Lung (tissue), 11 donors: ENCODE measurements at regions not wholly inside any gene's neighbourhood (a gene's known extent, or its start where the extent isn't known, plus 50 kb on each side); places are given as distances from the start of the nearest gene placed in this dataset.

ENCODE experiments used
- ATAC-seq: fragments of 200-7000 bp; cut with Tn5 transposase; one replicate; pipeline ENCODE4 v1.9.1; 2020; ENCODE audit warnings: moderate number of reproducible peaks; ENCODE audit not compliant: insufficient read depth, low FRiP score
- DNase-seq, 3 donors: peaks; one replicate each; pipeline ENCODE4 v3.0.0-alpha.2; 2013 to 2017
- H3K27ac ChIP-seq, 2 donors: one replicate each; pipeline ENCODE4 v1.5.1; 2013; ENCODE audit warnings: mild to moderate bottlenecking in 2 of 2, moderate library complexity in 2 of 2, control low read depth in 1 of 2, inconsistent platforms in 1 of 2, low read depth in 1 of 2, low read length in 1 of 2
- H3K27me3 ChIP-seq, 3 donors: one replicate each; pipeline ENCODE4 v1.5.1; 2013; ENCODE audit warnings: low read length in 2 of 3; ENCODE audit not compliant: control insufficient read depth in 3 of 3, insufficient read depth in 3 of 3
- H3K36me3 ChIP-seq, 4 donors: one replicate each; pipeline ENCODE4 v1.5.1; 2013; ENCODE audit warnings: low read length in 4 of 4, mild to moderate bottlenecking in 1 of 4, moderate library complexity in 1 of 4; ENCODE audit not compliant: control insufficient read depth in 4 of 4, insufficient read depth in 4 of 4
- H3K4me1 ChIP-seq, 5 donors: one replicate each; pipeline ENCODE4 v1.5.1; 2013; ENCODE audit warnings: low read length in 5 of 5, mild to moderate bottlenecking in 2 of 5, moderate library complexity in 1 of 5; ENCODE audit not compliant: control insufficient read depth in 5 of 5, insufficient read depth in 5 of 5
- H3K4me3 ChIP-seq: one replicate; pipeline ENCODE4 v1.5.1; 2013; ENCODE audit warnings: mild to moderate bottlenecking, control low read depth, moderate library complexity
- H3K9ac ChIP-seq, 2 donors: one replicate each; pipeline ENCODE4 v1.5.1; 2013; ENCODE audit warnings: low read length in 2 of 2, control low read depth in 1 of 2; ENCODE audit not compliant: insufficient read depth in 1 of 2
- H3K9me3 ChIP-seq, 4 donors: one replicate each; pipeline ENCODE4 v1.5.1; 2013; ENCODE audit warnings: low read length in 3 of 4, mild to moderate bottlenecking in 1 of 4, moderate library complexity in 1 of 4; ENCODE audit not compliant: control insufficient read depth in 4 of 4, insufficient read depth in 3 of 4
- CTCF ChIP-seq: IDR thresholded peaks from 2 replicates; pipeline ENCODE4 v1.5.1; 2012; ENCODE audit warnings: mild to moderate bottlenecking; ENCODE audit errors: control extremely low read depth, extremely low read depth
- WGBS, 2 donors: extraction: QIAGEN DNeasy Blood & Tissue Kit; methylation state at CpG; one replicate each; pipeline ENCODE4 v1.1.7; 2013; 5-methylcytosine and 5-hydroxymethylcytosine counted together
- donor health status: control.
- donor health status: control.
- donor health status: Bipolar disorder and iron deficiency.
- donor health status: healthy.
- donor health status: DM: yes; HTN: yes; CAD: no.

GRCh38 chr1:2941907-2942306, 79.4 kb upstream of the ACTRT2 start:
- 91 to 99% methylated on average over 6 of the region's 6 CpGs for WGBS, 2 donors
- peaks cover 0 to 6% (median under 1%) of the 10 kb centered on the region in 3 donors for H3K27me3 ChIP-seq
- no peak overlapping the region for H3K4me3 ChIP-seq
- H3K4me1 ChIP-seq, result peaks cover 0 to 2% (median 0%) of the 10 kb centered on the region in 5 donors
- no peaks in the 10 kb centered on the region for H3K36me3 ChIP-seq
- H3K27ac ChIP-seq, result no peak overlapping the region
- DNase-seq, result no peak
- no peak for ATAC-seq
- H3K9ac ChIP-seq, result no peak overlapping the region
- no peak for TF ChIP-seq CTCF
- H3K9me3 ChIP-seq, result peaks cover 0 to 31% (median 6%) of the 10 kb centered on the region in 4 donors

DNA sequence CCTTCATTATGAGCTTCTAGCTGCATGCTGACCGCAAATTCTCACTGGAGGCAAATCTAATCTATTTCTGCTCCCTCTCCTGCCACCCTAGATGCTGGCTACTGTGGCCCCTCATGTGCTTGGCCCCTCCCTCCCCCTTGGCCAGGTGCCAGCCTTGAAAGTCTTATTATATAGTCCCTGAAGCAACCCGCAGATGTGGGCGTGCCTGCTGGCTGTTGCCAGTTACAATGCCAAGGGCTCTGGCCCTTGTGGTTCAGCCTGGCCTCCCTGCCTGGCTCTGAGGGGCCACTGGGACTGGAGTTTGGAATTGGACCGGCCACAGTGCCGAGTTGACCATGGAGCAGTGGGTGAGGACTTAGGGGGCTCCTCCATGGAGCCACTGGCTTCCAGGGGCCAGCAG, 78.9 kb upstream of the ACTRT2 start:
- 86 to 90% methylated on average over 5 of the region's 5 CpGs for WGBS, 2 donors
- ATAC-seq (no peak), DNase-seq (no peak)
- Histone ChIP-seq H3K27me3 (peaks cover 0 to 6% (median 3%) of the 10 kb centered on the region in 3 donors), H3K9me3 (peaks cover 0 to 31% (median 6%) of the 10 kb centered on the region in 4 donors), H3K9ac (no peak overlapping the region), H3K36me3 (no peaks in the 10 kb centered on the region), H3K27ac (no peak overlapping the region), H3K4me1 (peaks cover 0 to 7% (median 0%) of the 10 kb centered on the region in 5 donors), H3K4me3 (no peak overlapping the region)
- no peak for TF ChIP-seq CTCF

DNA sequence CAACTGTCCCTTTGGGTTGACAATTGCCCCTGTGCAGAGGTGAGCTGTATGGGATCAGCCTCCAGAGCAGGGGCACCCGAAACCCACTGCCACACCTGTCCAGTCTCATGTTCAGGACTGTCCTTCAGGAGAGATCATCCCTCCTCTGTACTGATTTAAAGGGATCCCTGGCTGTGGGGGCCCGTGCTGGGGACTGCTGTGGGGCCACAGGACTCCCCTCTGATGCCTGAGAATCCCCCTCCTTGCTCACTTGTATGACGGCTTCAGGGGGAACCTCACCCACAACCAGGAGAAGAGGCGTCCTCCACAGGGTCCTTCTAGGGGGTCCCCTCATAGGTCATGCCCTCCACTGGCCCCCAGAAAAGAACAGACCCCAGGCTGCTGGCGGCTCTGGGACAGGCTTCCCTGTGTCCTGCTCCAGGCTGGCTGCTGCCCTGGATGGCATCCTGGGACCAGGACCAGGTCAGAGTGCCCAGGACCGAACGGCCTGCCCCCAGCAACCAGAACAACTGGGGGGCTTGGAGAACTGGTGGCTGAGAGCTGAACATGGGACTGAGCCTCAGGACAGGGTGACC, 77.5 kb upstream of the ACTRT2 start:
- Histone ChIP-seq H3K36me3 (no peaks in the 10 kb centered on the region), H3K4me1 (peaks cover 0 to 7% (median 0%) of the 10 kb centered on the region in 5 donors), H3K27me3 (peaks cover 0 to 8% (median 3%) of the 10 kb centered on the region in 3 donors), H3K9ac (no peak overlapping the region), H3K27ac (no peak overlapping the region), H3K9me3 (peaks cover 0 to 31% (median 6%) of the 10 kb centered on the region in 4 donors), H3K4me3 (no peak overlapping the region)
- TF ChIP-seq CTCF, result no peak
- ATAC-seq, result no peak
- no peak for DNase-seq
- 73 to 88% methylated on average over 7 of the region's 7 CpGs for WGBS, 2 donors

DNA sequence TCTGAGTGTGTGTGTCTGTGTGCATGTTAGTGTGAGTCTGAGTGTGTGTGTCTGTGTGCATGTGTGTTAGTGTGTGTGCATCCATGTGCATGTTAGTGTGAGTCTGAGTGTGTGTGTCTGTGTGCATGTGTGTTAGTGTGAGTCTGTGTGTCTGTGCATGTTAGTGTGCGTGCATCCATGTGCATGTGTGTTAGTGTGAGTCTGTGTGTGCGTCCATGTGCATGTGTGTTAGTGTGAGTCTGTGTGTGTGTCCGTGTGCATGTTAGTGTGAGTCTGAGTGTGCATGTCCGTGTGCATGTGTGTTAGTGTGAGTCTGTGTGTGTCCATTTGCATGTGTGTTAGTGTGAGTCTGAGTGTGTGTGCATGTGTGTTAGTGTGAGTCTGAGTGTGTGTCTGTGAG, 76.6 kb upstream of the ACTRT2 start:
- no peak overlapping the region for H3K4me3 ChIP-seq
- no peaks in the 10 kb centered on the region for H3K36me3 ChIP-seq
- DNase-seq (no peak), ATAC-seq (no peak)
- peaks cover 0 to 8% (median 3%) of the 10 kb centered on the region in 3 donors for H3K27me3 ChIP-seq
- TF ChIP-seq CTCF, result no peak
- H3K9me3 ChIP-seq, result peaks cover 0 to 27% (median 6%) of the 10 kb centered on the region in 4 donors
- peaks cover 0 to 7% (median 0%) of the 10 kb centered on the region in 5 donors for H3K4me1 ChIP-seq
- H3K27ac ChIP-seq, result no peak overlapping the region
- H3K9ac ChIP-seq, result no peak overlapping the region
- WGBS, 2 donors, result 69 to 78% methylated on average over 4 of the region's 4 CpGs
